KMS-11 (cell line): ENCODE measurements at regions not wholly inside any gene's neighbourhood (a gene's known extent, or its start where the extent isn't known, plus 50 kb on each side); places are given as distances from the start of the nearest gene placed in this dataset.

ENCODE experiments used
- H2AFZ ChIP-seq: fragments of 200-600 bp; sonication (generic); 2 replicates; pipeline ENCODE4 v1.6.1; 2016; ENCODE audit warnings: antibody characterized with exemption, mixed run types, low read depth
- H3K27ac ChIP-seq: fragments of 200-600 bp; sonication (generic); 2 replicates; pipeline ENCODE4 v1.6.1; 2016; ENCODE audit warnings: mild to moderate bottlenecking, mixed run types
- H3K27me3 ChIP-seq: fragments of 200-600 bp; sonication (generic); 2 replicates; pipeline ENCODE4 v1.6.1; 2017; ENCODE audit warnings: mild to moderate bottlenecking, low read depth, mixed run types, moderate library complexity; ENCODE audit not compliant: insufficient read depth
- H3K36me3 ChIP-seq: fragments of 200-600 bp; sonication (generic); 2 replicates; pipeline ENCODE4 v1.6.1; 2017; ENCODE audit warnings: mild to moderate bottlenecking, mixed run types; ENCODE audit not compliant: insufficient read depth
- H3K4me1 ChIP-seq: fragments of 200-600 bp; sonication (generic); 2 replicates; pipeline ENCODE4 v1.6.1; 2016; ENCODE audit warnings: mild to moderate bottlenecking, low read depth, mixed run types; ENCODE audit not compliant: poor library complexity, severe bottlenecking
- H3K4me2 ChIP-seq: fragments of 200-600 bp; sonication (generic); 2 replicates; pipeline ENCODE4 v1.7.0; 2016; ENCODE audit warnings: mild to moderate bottlenecking, mixed run types
- H3K4me3 ChIP-seq: fragments of 200-600 bp; sonication (generic); IDR thresholded peaks from 2 replicates; pipeline ENCODE4 v1.6.1; 2017; ENCODE audit warnings: low read depth, low read length, mixed read lengths; ENCODE audit not compliant: insufficient read depth
- H3K79me2 ChIP-seq: fragments of 200-600 bp; sonication (generic); 2 replicates; pipeline ENCODE4 v1.6.1; 2016; ENCODE audit warnings: low read depth, mixed run types; ENCODE audit not compliant: insufficient read depth
- H3K9ac ChIP-seq: fragments of 200-600 bp; sonication (generic); 2 replicates; pipeline ENCODE4 v1.6.1; 2016; ENCODE audit warnings: mild to moderate bottlenecking, mixed run types
- H4K20me1 ChIP-seq: fragments of 200-600 bp; sonication (generic); 2 replicates; pipeline ENCODE4 v1.6.1; 2016; ENCODE audit warnings: mild to moderate bottlenecking, mixed run types; ENCODE audit not compliant: insufficient read depth
- CTCF ChIP-seq: fragments of 200-600 bp; sonication (generic); conservative IDR thresholded peaks from 2 replicates; pipeline ENCODE4 v1.6.1; 2017; ENCODE audit warnings: low read depth, mild to moderate bottlenecking, antibody characterized with exemption, low read length, moderate library complexity, mixed read lengths

- Histone ChIP-seq H4K20me1 (no peaks in the 10 kb centered on the region), H3K4me2 (no peak overlapping the region), H3K9ac (no peak overlapping the region), H3K27me3 (no peaks in the 10 kb centered on the region), H3K36me3 (no peaks in the 10 kb centered on the region), H3K27ac (no peak overlapping the region), H3K79me2 (no peaks in the 10 kb centered on the region), H3K4me3 (no peak overlapping the region), H3K4me1 (no peaks in the 10 kb centered on the region), H2AFZ (no peak overlapping the region)
- no peak for TF ChIP-seq CTCF
These were observed 2032.3 kb downstream of the EFNA5 start for GRCh38 chr5:105638437-105638836.

DNA sequence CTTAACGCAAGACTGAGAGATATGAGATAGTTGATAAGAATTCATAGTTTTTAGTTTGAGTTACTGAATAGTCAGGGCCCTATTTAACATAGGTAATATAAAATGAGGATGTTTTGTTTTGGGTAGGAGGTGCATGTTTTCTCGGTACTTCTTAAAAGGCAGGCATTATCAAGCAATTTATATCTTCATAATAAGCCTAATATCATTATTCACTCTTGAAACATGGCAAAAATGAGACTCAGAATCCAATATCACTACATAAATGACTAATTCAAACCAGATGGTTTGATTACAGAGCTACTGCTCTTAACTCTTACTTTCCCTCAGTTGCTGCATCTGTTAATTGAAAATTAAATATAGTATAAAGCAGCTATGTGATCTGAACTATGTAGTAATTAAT, 2038.7 kb downstream of the EFNA5 start:
- no peak for TF ChIP-seq CTCF
- H3K9ac ChIP-seq = no peak overlapping the region
- H3K4me2 ChIP-seq = no peak overlapping the region
- H3K27ac ChIP-seq = no peak overlapping the region
- H3K27me3 ChIP-seq = no peaks in the 10 kb centered on the region
- no peak overlapping the region for H2AFZ ChIP-seq
- no peaks in the 10 kb centered on the region for H3K79me2 ChIP-seq
- H3K4me3 ChIP-seq = no peak overlapping the region
- no peaks in the 10 kb centered on the region for H3K4me1 ChIP-seq
- H4K20me1 ChIP-seq = no peaks in the 10 kb centered on the region
- H3K36me3 ChIP-seq = no peaks in the 10 kb centered on the region

- Histone ChIP-seq H3K4me1 (no peaks in the 10 kb centered on the region), H3K4me3 (no peak overlapping the region), H2AFZ (no peak overlapping the region), H4K20me1 (no peaks in the 10 kb centered on the region), H3K36me3 (no peaks in the 10 kb centered on the region), H3K79me2 (no peaks in the 10 kb centered on the region), H3K4me2 (no peak overlapping the region), H3K27me3 (no peaks in the 10 kb centered on the region), H3K9ac (no peak overlapping the region), H3K27ac (no peak overlapping the region)
- TF ChIP-seq CTCF = no peak
These were observed 2039.9 kb downstream of the EFNA5 start for GRCh38 chr5:105630803-105631202.

DNA sequence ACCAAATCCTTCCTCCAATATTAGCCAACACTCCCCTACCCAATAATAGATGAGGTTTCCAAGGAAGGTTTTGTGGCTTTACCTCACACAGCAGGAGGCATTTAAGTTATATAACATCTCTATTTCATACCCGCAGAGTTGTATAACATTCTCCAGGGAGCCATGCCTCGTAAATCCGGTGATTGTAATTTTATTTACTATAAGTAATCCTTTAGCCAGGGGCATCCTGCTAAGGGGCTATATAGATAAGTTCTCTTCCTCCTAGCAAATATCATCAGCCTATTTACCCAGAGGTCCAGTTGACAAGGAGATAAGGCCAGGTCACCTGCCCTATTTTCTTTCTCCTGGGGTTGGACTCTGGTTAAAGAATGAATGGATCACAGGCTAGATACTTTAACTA, 2051.0 kb downstream of the EFNA5 start:
- Histone ChIP-seq H2AFZ (no peak overlapping the region), H3K4me2 (no peak overlapping the region), H3K36me3 (no peaks in the 10 kb centered on the region), H3K4me3 (no peak overlapping the region), H3K4me1 (no peaks in the 10 kb centered on the region), H3K27me3 (no peaks in the 10 kb centered on the region), H3K27ac (no peak overlapping the region), H4K20me1 (no peaks in the 10 kb centered on the region), H3K79me2 (no peaks in the 10 kb centered on the region), H3K9ac (no peak overlapping the region)
- no peak for TF ChIP-seq CTCF
